PC-9 (cell line): ENCODE measurements at regions not wholly inside any gene's neighbourhood (a gene's known extent, or its start where the extent isn't known, plus 50 kb on each side); places are given as distances from the start of the nearest gene placed in this dataset.

ENCODE experiments used
- CTCF ChIP-seq: fragments of 200-600 bp; sonication (generic); conservative IDR thresholded peaks from 2 replicates; pipeline ENCODE4 v1.6.1; 2017; ENCODE audit warnings: mixed run types, antibody characterized with exemption, mild to moderate bottlenecking, moderate library complexity
- EZH2 ChIP-seq: fragments of 200-600 bp; sonication (generic); IDR thresholded peaks from 2 replicates; pipeline ENCODE4 v1.8.0; 2017; ENCODE audit warnings: antibody characterized with exemption, low read depth

- TF ChIP-seq CTCF (no peak), EZH2 (no peak)
These were observed 1695.0 kb upstream of the CELF4 start for GRCh38 chr18:39260565-39260964.
